GM19395 (cell line): ENCODE measurements at regions not wholly inside any gene's neighbourhood (a gene's known extent, or its start where the extent isn't known, plus 50 kb on each side); places are given as distances from the start of the nearest gene placed in this dataset.
A peak's percentile ranks its signal among the peaks of the same experiment; 100 is the strongest.

Source experiments
- ATAC-seq: cut with Tn5 transposase; IDR thresholded peaks from one replicate; pipeline ENCODE4 v1.9.1; 2021; ENCODE audit warnings: mild to moderate bottlenecking, moderate library complexity; ENCODE audit not compliant: unreplicated experiment

- no peak for ATAC-seq
These were observed 485.2 kb upstream of the CDH9 start for GRCh38 chr5:27523629-27524028.

GRCh38 chr5:27516437-27516836, 478.1 kb upstream of the CDH9 start:
- no peak for ATAC-seq

GRCh38 chr5:27511061-27511460, 472.7 kb upstream of the CDH9 start:
- no peak for ATAC-seq

- ATAC-seq: no peak
These were observed 465.4 kb upstream of the CDH9 start for GRCh38 chr5:27503813-27504212.

- no peak for ATAC-seq
These were observed 463.9 kb upstream of the CDH9 start for GRCh38 chr5:27502236-27502635.

- no peak for ATAC-seq
These were observed 459.1 kb upstream of the CDH9 start for GRCh38 chr5:27497491-27497890.

GRCh38 chr5:27494887-27495286, 456.5 kb upstream of the CDH9 start:
- no peak for ATAC-seq

GRCh38 chr5:27491746-27492439, 453.5 kb upstream of the CDH9 start:
- no peak for ATAC-seq

GRCh38 chr5:27491047-27491446, 452.7 kb upstream of the CDH9 start:
- no peak for ATAC-seq

- no peak for ATAC-seq
These were observed 451.3 kb upstream of the CDH9 start for GRCh38 chr5:27489701-27490100.

GRCh38 chr5:27482663-27483062, 444.3 kb upstream of the CDH9 start:
- ATAC-seq: no peak

- ATAC-seq: no peak
These were observed 441.5 kb upstream of the CDH9 start for GRCh38 chr5:27479859-27480258.

GRCh38 chr5:27477550-27477949, 439.2 kb upstream of the CDH9 start:
- no peak for ATAC-seq

- no peak for ATAC-seq
These were observed 438.1 kb upstream of the CDH9 start for GRCh38 chr5:27476356-27476988.

- no peak for ATAC-seq
These were observed 436.7 kb upstream of the CDH9 start for GRCh38 chr5:27475063-27475462.

- ATAC-seq: no peak
These were observed 436.0 kb upstream of the CDH9 start for GRCh38 chr5:27474395-27474794.

- no peak for ATAC-seq
These were observed 435.6 kb upstream of the CDH9 start for GRCh38 chr5:27474047-27474309.

GRCh38 chr5:27473307-27474046, 435.1 kb upstream of the CDH9 start:
- ATAC-seq: no peak

GRCh38 chr5:27472871-27473270, 434.5 kb upstream of the CDH9 start:
- no peak for ATAC-seq

- peak; percentile 93 for ATAC-seq
These were observed 433.8 kb upstream of the CDH9 start for GRCh38 chr5:27472000-27472763.

GRCh38 chr5:27466959-27467358, 428.6 kb upstream of the CDH9 start:
- ATAC-seq: no peak

- ATAC-seq: no peak
These were observed 426.8 kb upstream of the CDH9 start for GRCh38 chr5:27465140-27465539.
